Amniotic epithelial cell (primary cell): ENCODE measurements at regions not wholly inside any gene's neighbourhood (a gene's known extent, or its start where the extent isn't known, plus 50 kb on each side); places are given as distances from the start of the nearest gene placed in this dataset.

ENCODE experiments used
- DNase-seq: peaks from one replicate; pipeline ENCODE4 v3.0.0-alpha.2; 2010; ENCODE audit warnings: low read depth

- no peak for DNase-seq
Measured at GRCh38 chr4:110675426-110675825, 52.5 kb upstream of the PITX2 start.

GRCh38 chr4:110676241-110676640 is 53.4 kb upstream of the PITX2 start:
- DNase-seq: peak; percentile 40

- no peak for DNase-seq
Measured at GRCh38 chr4:110678517-110679227, 55.8 kb upstream of the PITX2 start.

GRCh38 chr4:110680265-110680664 is 57.4 kb upstream of the PITX2 start:
- peak; percentile 46 for DNase-seq

- peak; percentile 74 for DNase-seq
Measured at GRCh38 chr4:110681381-110681780, 58.5 kb upstream of the PITX2 start.

GRCh38 chr4:110682311-110682710 is 59.4 kb upstream of the PITX2 start:
- no peak for DNase-seq

- no peak for DNase-seq
Measured at GRCh38 chr4:110683601-110684000, 60.7 kb upstream of the PITX2 start.

GRCh38 chr4:110702326-110702725 is 79.4 kb upstream of the PITX2 start:
- no peak for DNase-seq

- no peak for DNase-seq
Measured at GRCh38 chr4:110704748-110705439, 82.0 kb upstream of the PITX2 start.

- DNase-seq: no peak
Measured at GRCh38 chr4:110705440-110705782, 82.5 kb upstream of the PITX2 start.

GRCh38 chr4:110710070-110710469 is 87.2 kb upstream of the PITX2 start:
- no peak for DNase-seq

GRCh38 chr4:110712486-110712885 is 89.6 kb upstream of the PITX2 start:
- no peak for DNase-seq

GRCh38 chr4:110730318-110730717 is 107.4 kb upstream of the PITX2 start:
- DNase-seq: no peak

GRCh38 chr4:110733901-110734300 is 111.0 kb upstream of the PITX2 start:
- DNase-seq: peak; percentile 72

GRCh38 chr4:110735686-110736085 is 112.8 kb upstream of the PITX2 start:
- DNase-seq: peak; percentile 79

GRCh38 chr4:110737931-110738330 is 115.1 kb upstream of the PITX2 start:
- DNase-seq: no peak

GRCh38 chr4:110742143-110742542 is 119.3 kb upstream of the PITX2 start:
- DNase-seq: no peak

- DNase-seq: peak; percentile 62
Measured at GRCh38 chr4:110748071-110748470, 125.2 kb upstream of the PITX2 start.

- no peak for DNase-seq
Measured at GRCh38 chr4:110751183-110751582, 128.3 kb upstream of the PITX2 start.

GRCh38 chr4:110751986-110752385 is 129.1 kb upstream of the PITX2 start:
- DNase-seq: peak; percentile 84

GRCh38 chr4:110753466-110753865 is 130.6 kb upstream of the PITX2 start:
- DNase-seq: peak; percentile 75

GRCh38 chr4:110754716-110755115 is 131.8 kb upstream of the PITX2 start:
- peak; percentile 75 for DNase-seq

GRCh38 chr4:110769578-110769977 is 146.7 kb upstream of the PITX2 start:
- no peak for DNase-seq

- DNase-seq: no peak
Measured at GRCh38 chr4:110770353-110770752, 147.5 kb upstream of the PITX2 start.
